ENCODE measurements at regions not wholly inside any gene's neighbourhood (a gene's known extent, or its start where the extent isn't known, plus 50 kb on each side); places are given as distances from the start of the nearest gene placed in this dataset.
"Not testable (repeated sequence)": the region's sequence is repeated elsewhere in the genome, so short reads cannot be mapped to it uniquely, and the experiment has no call there.

- DNase-seq = no peak
Observed at GRCh38 chr1:18564676-18565075, 66.0 kb upstream of the PAX7 start.

GRCh38 chr1:18565321-18565720 lies 65.3 kb upstream of the PAX7 start:
- DNase-seq = no peak

- no peak for DNase-seq
Observed at GRCh38 chr1:18568489-18568888, 62.2 kb upstream of the PAX7 start.

GRCh38 chr1:18569251-18569650 lies 61.4 kb upstream of the PAX7 start:
- no peak for DNase-seq

DNA sequence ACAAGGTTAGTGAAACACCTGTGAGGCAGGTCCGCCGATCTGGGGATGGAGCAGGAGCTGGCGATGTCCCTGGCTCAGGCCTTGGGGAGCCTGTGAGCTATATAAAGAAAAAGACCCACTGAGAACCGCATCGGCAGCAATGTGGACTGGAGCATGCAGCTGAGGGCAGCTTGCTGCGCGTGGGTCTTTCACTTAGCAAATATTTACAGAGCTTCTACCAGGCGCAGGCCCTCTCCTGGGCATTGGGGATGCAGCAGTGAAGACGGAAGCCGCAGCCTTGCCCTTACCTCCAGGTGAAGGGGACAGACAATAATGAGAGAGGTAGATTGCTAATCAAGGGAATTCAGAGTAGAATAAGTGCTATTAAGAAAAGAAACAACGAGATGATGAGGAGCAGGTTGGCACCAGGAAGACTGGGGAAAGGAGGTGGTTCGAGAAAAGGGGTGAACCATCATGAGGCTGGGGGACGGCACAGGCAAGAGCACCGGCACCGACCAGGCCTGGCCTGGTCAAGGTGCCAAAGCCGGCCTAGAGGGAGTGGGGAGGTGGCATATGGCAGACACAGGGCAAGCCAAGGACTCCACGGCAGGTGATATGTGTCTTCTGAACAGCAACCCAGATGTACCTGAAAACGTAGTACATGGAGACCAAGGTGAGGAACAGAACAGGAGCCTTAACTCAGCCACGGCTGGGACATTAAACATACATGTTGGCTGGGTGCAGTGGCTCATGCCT lies 60.7 kb upstream of the PAX7 start:
- no peak for DNase-seq

DNA sequence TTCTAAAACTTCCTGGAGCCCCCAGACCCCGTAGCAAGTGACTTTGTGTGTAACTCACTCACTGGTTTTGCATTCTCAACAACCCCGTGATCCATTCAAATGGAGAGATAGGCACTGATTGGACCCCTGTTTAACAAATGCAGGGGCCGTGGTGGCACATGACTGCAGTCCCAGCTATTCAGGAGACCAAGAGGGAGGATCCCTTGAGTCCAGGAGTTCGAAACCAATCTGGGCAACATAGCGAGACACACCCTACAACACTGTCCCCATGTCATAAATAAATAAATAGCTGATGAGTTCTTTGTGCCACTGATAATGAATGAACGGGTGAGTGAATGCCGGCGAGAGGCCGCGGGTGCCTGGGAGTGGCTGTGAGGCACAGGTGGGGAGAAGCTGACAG lies 59.4 kb upstream of the PAX7 start:
- DNase-seq = no peak

DNA sequence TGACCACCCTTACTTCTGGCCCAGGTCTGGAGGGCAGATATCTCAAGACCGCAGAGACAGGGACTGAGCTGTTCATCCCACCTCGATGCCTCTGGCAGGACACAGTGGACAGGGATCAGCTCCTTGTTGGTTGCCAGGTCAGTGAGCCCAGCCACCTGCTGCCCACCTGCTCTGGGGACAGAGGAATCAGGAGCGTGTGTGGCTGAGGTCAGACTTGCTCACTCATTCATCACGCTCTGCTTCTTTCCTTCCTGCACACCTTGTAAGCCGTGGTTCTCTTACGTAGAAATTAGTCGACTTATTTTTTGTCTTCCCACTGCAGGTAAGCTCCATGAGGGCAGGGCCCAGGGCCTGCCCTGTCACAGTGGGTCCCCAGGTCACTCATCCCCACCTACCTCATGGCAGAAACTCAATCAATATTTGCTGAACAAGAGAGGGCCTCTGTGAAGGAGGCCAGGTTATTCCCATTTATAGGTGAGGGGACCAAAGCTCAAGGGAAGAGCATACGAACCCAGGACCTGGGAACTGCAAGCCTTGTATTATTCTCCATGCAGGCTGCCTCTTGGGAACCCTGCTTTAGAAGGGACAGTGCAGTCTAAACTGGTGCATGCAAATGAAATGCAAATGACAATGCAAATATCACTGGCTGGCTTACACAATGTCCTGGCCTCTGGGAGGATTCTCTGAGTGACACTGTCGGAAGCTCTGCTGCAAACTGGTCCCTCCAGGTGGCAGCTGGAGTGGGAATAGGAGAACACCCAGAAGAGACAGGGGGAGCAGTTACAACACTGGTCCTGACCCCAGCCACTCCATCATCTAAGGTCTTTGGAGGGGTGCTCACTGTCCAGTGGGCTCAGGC lies 58.4 kb upstream of the PAX7 start:
- no peak for DNase-seq

GRCh38 chr1:18573170-18573569 lies 57.5 kb upstream of the PAX7 start:
- no peak for DNase-seq

- DNase-seq = no peak
Observed at GRCh38 chr1:18574754-18575153, 55.9 kb upstream of the PAX7 start.

DNA sequence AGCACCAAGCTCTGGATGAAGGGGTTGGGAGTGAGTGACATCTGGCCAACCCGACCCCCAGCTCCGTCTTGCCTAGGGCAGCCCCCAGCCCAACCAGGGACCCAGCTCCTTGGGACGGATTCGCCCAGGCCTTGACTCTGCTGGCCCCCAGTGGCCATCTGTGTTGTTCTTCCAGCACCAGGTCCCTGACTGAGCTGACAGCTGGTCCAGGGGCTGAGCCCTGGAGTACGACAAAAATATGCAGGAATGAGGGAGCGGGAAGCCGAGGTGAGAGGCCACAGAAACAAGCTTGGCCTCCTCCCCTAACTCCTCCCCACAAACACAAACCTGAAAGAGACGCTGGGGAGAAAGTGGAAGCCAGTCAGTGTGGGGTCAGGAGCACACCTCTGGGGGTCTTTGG lies 55.0 kb upstream of the PAX7 start:
- no peak for DNase-seq

DNA sequence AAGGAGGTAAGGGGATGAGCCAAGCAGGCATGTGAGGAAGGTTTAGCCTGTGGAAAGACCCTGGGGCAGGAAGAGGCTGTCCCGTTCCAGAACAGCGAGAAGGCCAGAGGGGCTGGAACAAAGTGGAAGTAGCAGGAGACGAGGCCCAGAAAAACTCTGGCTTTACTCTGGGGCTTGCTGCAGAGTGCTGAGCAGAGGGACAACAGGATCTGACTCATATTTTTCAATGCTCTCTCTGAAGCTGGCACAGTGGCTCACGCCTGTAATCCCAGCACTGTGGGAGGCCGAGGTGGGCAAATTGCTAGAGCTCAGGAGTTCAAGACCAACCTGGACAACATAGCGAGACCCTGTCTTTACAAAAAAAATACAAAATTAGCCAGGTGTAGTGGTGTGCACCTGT lies 52.4 kb upstream of the PAX7 start:
- no peak for DNase-seq

DNA sequence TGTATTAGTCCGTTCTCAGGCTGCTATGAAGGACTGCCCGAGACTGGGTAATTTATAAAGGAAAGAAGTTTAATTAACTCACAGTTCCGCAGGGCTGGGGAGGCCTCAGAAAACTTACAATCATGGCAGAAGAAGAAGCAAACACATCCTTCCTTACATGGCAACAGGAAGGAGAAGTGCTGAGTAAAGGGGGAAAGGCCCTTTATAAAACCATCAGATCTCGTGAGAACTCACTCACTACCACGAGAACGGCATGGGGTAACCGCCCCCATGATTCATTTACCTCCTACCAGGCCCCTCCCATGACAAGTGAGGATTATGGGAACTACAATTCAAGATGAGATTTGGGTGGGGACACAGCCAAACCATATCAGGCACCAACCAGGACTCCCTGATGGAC lies 51.4 kb upstream of the PAX7 start:
- DNase-seq = not testable (repeated sequence)

- DNase-seq = peak; percentile 45
Observed at GRCh38 chr1:18580047-18580446, 50.6 kb upstream of the PAX7 start.

DNA sequence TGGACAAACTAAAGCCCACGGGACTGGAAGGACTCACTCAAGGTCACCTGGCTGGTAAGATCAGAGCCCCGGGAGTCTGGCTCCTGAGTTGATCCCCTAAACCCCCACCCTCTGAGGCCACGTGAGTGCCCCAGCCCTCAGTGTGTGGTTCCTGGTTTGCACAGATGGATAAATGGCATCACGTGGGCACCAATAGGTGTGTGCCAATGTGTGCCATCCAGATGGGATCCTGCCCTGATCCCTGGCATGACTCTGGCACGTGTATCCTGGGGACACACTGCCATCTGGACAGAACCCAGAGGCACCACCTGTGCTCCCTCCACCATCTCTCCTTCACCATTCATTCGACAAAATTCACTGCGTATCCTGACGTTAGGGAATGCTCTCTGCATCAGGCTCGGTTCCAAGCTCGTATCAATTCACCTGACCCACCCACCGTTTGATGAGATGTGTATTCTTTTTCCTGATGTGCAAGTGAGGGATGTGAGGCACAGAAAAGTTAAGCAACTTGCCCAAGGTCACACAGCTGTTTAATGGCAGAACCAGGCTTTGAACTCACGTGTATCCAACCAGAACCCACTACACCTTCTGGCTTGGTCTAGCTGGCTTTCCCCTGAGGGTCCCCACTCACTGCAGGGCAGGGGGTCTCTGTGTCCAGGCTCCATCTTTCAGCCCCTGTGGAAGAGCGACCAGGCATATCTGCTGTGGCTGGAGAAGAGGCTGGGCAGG lies 49.8 kb upstream of the PAX7 start:
- no peak for DNase-seq

All from NCI-H187 treated with DMSO at 0.1 percent for 48 hours (cell line).